ENCODE measurements at regions not wholly inside any gene's neighbourhood (a gene's known extent, or its start where the extent isn't known, plus 50 kb on each side); places are given as distances from the start of the nearest gene placed in this dataset.

DNA sequence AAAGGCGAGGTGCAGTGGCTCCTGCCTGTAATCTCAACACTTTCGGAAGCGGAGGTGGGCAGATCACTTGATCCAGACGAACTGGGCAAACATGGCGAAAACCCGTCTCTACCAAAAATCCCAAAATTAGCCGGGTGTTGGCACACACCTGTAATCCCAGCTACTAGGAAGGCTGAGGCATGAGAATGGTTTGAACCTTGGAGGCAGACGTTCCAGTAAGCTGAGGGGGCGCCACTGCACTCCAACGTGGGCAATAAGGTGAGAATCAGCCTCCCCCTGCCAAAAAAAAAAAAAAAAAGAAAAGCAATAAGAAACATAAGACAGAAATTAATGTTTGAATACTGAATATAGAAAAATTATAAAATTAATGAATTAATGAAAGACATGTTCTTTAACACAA lies 928.7 kb downstream of the LRFN5 start:
- TF ChIP-seq, protein P1, sequence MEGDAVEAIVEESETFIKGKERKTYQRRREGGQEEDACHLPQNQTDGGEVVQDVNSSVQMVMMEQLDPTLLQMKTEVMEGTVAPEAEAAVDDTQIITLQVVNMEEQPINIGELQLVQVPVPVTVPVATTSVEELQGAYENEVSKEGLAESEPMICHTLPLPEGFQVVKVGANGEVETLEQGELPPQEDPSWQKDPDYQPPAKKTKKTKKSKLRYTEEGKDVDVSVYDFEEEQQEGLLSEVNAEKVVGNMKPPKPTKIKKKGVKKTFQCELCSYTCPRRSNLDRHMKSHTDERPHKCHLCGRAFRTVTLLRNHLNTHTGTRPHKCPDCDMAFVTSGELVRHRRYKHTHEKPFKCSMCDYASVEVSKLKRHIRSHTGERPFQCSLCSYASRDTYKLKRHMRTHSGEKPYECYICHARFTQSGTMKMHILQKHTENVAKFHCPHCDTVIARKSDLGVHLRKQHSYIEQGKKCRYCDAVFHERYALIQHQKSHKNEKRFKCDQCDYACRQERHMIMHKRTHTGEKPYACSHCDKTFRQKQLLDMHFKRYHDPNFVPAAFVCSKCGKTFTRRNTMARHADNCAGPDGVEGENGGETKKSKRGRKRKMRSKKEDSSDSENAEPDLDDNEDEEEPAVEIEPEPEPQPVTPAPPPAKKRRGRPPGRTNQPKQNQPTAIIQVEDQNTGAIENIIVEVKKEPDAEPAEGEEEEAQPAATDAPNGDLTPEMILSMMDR (IDR thresholded peaks at IDR 0.05; ENCODE audit: low read depth, low read length, poor library complexity, severe bottlenecking) = no peak
- no peak for TF ChIP-seq EZH2phosphoT487 (IDR thresholded peaks at IDR 0.05; ENCODE audit: borderline replicate concordance, low read length)
